HG02798 (cell line): ENCODE measurements at regions not wholly inside any gene's neighbourhood (a gene's known extent, or its start where the extent isn't known, plus 50 kb on each side); places are given as distances from the start of the nearest gene placed in this dataset.
A peak's percentile ranks its signal among the peaks of the same experiment; 100 is the strongest.
"Not testable (repeated sequence)": the region's sequence is repeated elsewhere in the genome, so short reads cannot be mapped to it uniquely, and the experiment has no call there.

Experiments
- ATAC-seq: cut with Tn5 transposase; IDR thresholded peaks from one replicate; pipeline ENCODE4 v1.9.1; 2021; ENCODE audit warnings: mild to moderate bottlenecking; ENCODE audit not compliant: unreplicated experiment, poor library complexity

GRCh38 chr20:22690000-22690399, 105.6 kb upstream of the FOXA2 start:
- ATAC-seq: no peak

GRCh38 chr20:22690616-22691179, 106.3 kb upstream of the FOXA2 start:
- ATAC-seq: no peak

- peak; percentile 91 for ATAC-seq
Measured at GRCh38 chr20:22691369-22692118, 107.2 kb upstream of the FOXA2 start.

- no peak for ATAC-seq
Measured at GRCh38 chr20:22692119-22692475, 107.7 kb upstream of the FOXA2 start.

- ATAC-seq: not testable (repeated sequence)
Measured at GRCh38 chr20:22692620-22693019, 108.2 kb upstream of the FOXA2 start.

GRCh38 chr20:22696759-22697158, 112.4 kb upstream of the FOXA2 start:
- ATAC-seq: no peak

- no peak for ATAC-seq
Measured at GRCh38 chr20:22698259-22698842, 114.0 kb upstream of the FOXA2 start.

- no peak for ATAC-seq
Measured at GRCh38 chr20:22699396-22699795, 115.0 kb upstream of the FOXA2 start.

GRCh38 chr20:22700367-22700766, 116.0 kb upstream of the FOXA2 start:
- ATAC-seq: no peak

GRCh38 chr20:22701679-22702308, 117.4 kb upstream of the FOXA2 start:
- no peak for ATAC-seq

- no peak for ATAC-seq
Measured at GRCh38 chr20:22703843-22704242, 119.5 kb upstream of the FOXA2 start.

GRCh38 chr20:22711971-22712755, 127.8 kb upstream of the FOXA2 start:
- ATAC-seq: no peak

GRCh38 chr20:22716821-22717351, 132.5 kb upstream of the FOXA2 start:
- no peak for ATAC-seq

- ATAC-seq: no peak
Measured at GRCh38 chr20:22717466-22717865, 133.1 kb upstream of the FOXA2 start.

GRCh38 chr20:22719167-22719591, 134.8 kb upstream of the FOXA2 start:
- no peak for ATAC-seq

GRCh38 chr20:22720206-22720605, 135.8 kb upstream of the FOXA2 start:
- ATAC-seq: no peak

- ATAC-seq: no peak
Measured at GRCh38 chr20:22722811-22723210, 138.4 kb upstream of the FOXA2 start.

GRCh38 chr20:22723659-22724058, 139.3 kb upstream of the FOXA2 start:
- ATAC-seq: no peak

- ATAC-seq: no peak
Measured at GRCh38 chr20:22728146-22728745, 143.9 kb upstream of the FOXA2 start.

GRCh38 chr20:22729180-22729579, 144.8 kb upstream of the FOXA2 start:
- ATAC-seq: no peak
